HFFc6 (cell line): ENCODE measurements at regions not wholly inside any gene's neighbourhood (a gene's known extent, or its start where the extent isn't known, plus 50 kb on each side); places are given as distances from the start of the nearest gene placed in this dataset.

Experiments
- DNase-seq: peaks from one replicate; pipeline ENCODE4 v3.0.0-alpha.2; 2018
- H3K27ac Mint-ChIP-seq: 2 replicates; pipeline ENCODE4 v1.8.0; 2020; ENCODE audit warnings: mild to moderate bottlenecking, mixed read lengths
- H3K27me3 Mint-ChIP-seq: 2 replicates; pipeline ENCODE4 v1.8.0; 2021; ENCODE audit warnings: mild to moderate bottlenecking, moderate library complexity, mixed read lengths; ENCODE audit not compliant: insufficient read depth
- H3K36me3 Mint-ChIP-seq: 2 replicates; pipeline ENCODE4 v1.8.0; 2021; ENCODE audit warnings: low read depth, mixed read lengths
- H3K4me1 Mint-ChIP-seq: 2 replicates; pipeline ENCODE4 v1.8.0; 2020; ENCODE audit warnings: low read depth, mixed read lengths
- H3K4me3 Mint-ChIP-seq: 2 replicates; pipeline ENCODE4 v1.8.0; 2020; ENCODE audit warnings: mild to moderate bottlenecking, moderate library complexity, mixed read lengths
- H3K9me3 Mint-ChIP-seq: 2 replicates; pipeline ENCODE4 v1.8.0; 2020; ENCODE audit warnings: mild to moderate bottlenecking, mixed read lengths
- CTCF ChIP-seq: fragments of 200-600 bp; sonication (generic); IDR thresholded peaks from 2 replicates; pipeline ENCODE4 v1.5.0; 2021; ENCODE audit warnings: antibody characterized with exemption, mild to moderate bottlenecking

- TF ChIP-seq CTCF: no peak
- Mint-ChIP-seq H3K27ac (no peak overlapping the region), H3K4me1 (peaks cover 28% of the 10 kb centered on the region), H3K36me3 (no peaks in the 10 kb centered on the region), H3K9me3 (no peaks in the 10 kb centered on the region), H3K4me3 (peak overlapping the region; percentile 27; the same call in 1 of the 2 replicates), H3K27me3 (peaks cover 6% of the 10 kb centered on the region)
- no peak for DNase-seq
Observed at GRCh38 chr6:42512579-42512978, 51.2 kb upstream of the UBR2 start.

GRCh38 chr6:42511803-42512422, 51.9 kb upstream of the UBR2 start:
- no peak for DNase-seq

GRCh38 chr6:42510795-42511194, 53.0 kb upstream of the UBR2 start:
- H3K36me3 Mint-ChIP-seq: no peaks in the 10 kb centered on the region
- TF ChIP-seq CTCF: peak; percentile 51
- no peak overlapping the region for H3K4me3 Mint-ChIP-seq

More at GRCh38 chr6:42511803-42512422, 51.9 kb upstream of the UBR2 start:
- peaks cover 6% of the 10 kb centered on the region for H3K27me3 Mint-ChIP-seq
- no peak overlapping the region for H3K27ac Mint-ChIP-seq
- H3K4me3 Mint-ChIP-seq: no peak overlapping the region
- H3K9me3 Mint-ChIP-seq: no peaks in the 10 kb centered on the region
- peaks cover 35% of the 10 kb centered on the region for H3K4me1 Mint-ChIP-seq
- no peak for TF ChIP-seq CTCF
- H3K36me3 Mint-ChIP-seq: no peaks in the 10 kb centered on the region

GRCh38 chr6:42509765-42510164, 54.1 kb upstream of the UBR2 start:
- Mint-ChIP-seq H3K36me3 (no peaks in the 10 kb centered on the region), H3K27me3 (peaks cover 3% of the 10 kb centered on the region), H3K27ac (no peak overlapping the region), H3K4me3 (no peak overlapping the region), H3K9me3 (no peaks in the 10 kb centered on the region), H3K4me1 (peaks cover 52% of the 10 kb centered on the region)
- DNase-seq: no peak
- no peak for TF ChIP-seq CTCF

More at GRCh38 chr6:42510795-42511194, 53.0 kb upstream of the UBR2 start:
- no peak overlapping the region for H3K27ac Mint-ChIP-seq
- no peak for DNase-seq
- peaks cover 6% of the 10 kb centered on the region for H3K27me3 Mint-ChIP-seq
- no peaks in the 10 kb centered on the region for H3K9me3 Mint-ChIP-seq
- H3K4me1 Mint-ChIP-seq: peaks cover 46% of the 10 kb centered on the region

GRCh38 chr6:42509256-42509655, 54.6 kb upstream of the UBR2 start:
- H3K4me1 Mint-ChIP-seq: peaks cover 52% of the 10 kb centered on the region
- no peak overlapping the region for H3K27ac Mint-ChIP-seq
- peaks cover 3% of the 10 kb centered on the region for H3K27me3 Mint-ChIP-seq
- DNase-seq: no peak
- H3K4me3 Mint-ChIP-seq: no peak overlapping the region
- no peaks in the 10 kb centered on the region for H3K36me3 Mint-ChIP-seq
- TF ChIP-seq CTCF: no peak
- no peaks in the 10 kb centered on the region for H3K9me3 Mint-ChIP-seq
